Glutamatergic neuron (in vitro differentiated cells): ENCODE measurements at regions not wholly inside any gene's neighbourhood (a gene's known extent, or its start where the extent isn't known, plus 50 kb on each side); places are given as distances from the start of the nearest gene placed in this dataset.
"Not testable (repeated sequence)": the region's sequence is repeated elsewhere in the genome, so short reads cannot be mapped to it uniquely, and the experiment has no call there.

Experiments used
- DNase-seq: peaks from one replicate; pipeline ENCODE4 v3.0.0; 2022
- H3K27ac Mint-ChIP-seq: one replicate; pipeline ENCODE4 v1.8.0; 2020; ENCODE audit warnings: mild to moderate bottlenecking, mixed read lengths, inconsistent platforms; ENCODE audit not compliant: unreplicated experiment
- H3K27me3 Mint-ChIP-seq: one replicate; pipeline ENCODE4 v1.8.0; 2020; ENCODE audit warnings: mild to moderate bottlenecking, moderate library complexity, mixed read lengths, inconsistent platforms; ENCODE audit not compliant: unreplicated experiment
- H3K36me3 Mint-ChIP-seq: one replicate; pipeline ENCODE4 v1.8.0; 2020; ENCODE audit warnings: mild to moderate bottlenecking, mixed read lengths, inconsistent platforms; ENCODE audit not compliant: unreplicated experiment
- H3K4me1 Mint-ChIP-seq: one replicate; pipeline ENCODE4 v1.8.0; 2020; ENCODE audit warnings: mild to moderate bottlenecking, low read depth, mixed read lengths, inconsistent platforms; ENCODE audit not compliant: unreplicated experiment
- H3K4me3 Mint-ChIP-seq: one replicate; pipeline ENCODE4 v1.8.0; 2020; ENCODE audit warnings: mild to moderate bottlenecking, mixed read lengths, inconsistent platforms; ENCODE audit not compliant: unreplicated experiment
- H3K9me3 Mint-ChIP-seq: one replicate; pipeline ENCODE4 v1.8.0; 2020; ENCODE audit warnings: mild to moderate bottlenecking, moderate library complexity, mixed read lengths, inconsistent platforms; ENCODE audit not compliant: unreplicated experiment
- TF ChIP-seq, protein P1 (sequence below): fragments of 200-600 bp; sonication (generic); IDR thresholded peaks from one replicate; pipeline ENCODE4 v1.5.0; 2021; ENCODE audit not compliant: partially characterized antibody, unreplicated experiment

DNA sequence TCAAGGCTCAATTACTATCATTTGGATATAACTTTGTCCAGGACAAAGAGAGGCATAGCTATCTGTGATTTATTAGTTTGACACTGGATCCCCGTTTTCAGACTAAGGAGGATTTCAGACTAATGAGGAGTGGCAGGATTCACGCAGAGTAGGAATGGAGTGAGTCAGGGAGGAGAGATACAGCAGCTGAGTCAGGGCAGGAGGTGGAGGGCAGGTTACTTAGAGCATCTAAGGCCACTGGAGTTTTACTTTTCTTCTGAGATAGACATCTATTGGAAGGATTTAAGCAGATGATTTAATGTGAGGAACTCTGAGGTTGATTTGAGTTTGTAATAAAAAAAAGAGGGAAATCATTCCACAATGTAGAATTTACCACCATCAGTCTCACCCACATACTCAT, 110.6 kb downstream of the RPIA start:
- H3K36me3 Mint-ChIP-seq, H3K4me3 Mint-ChIP-seq, H3K9me3 Mint-ChIP-seq, H3K4me1 Mint-ChIP-seq, H3K27ac Mint-ChIP-seq, DNase-seq, H3K27me3 Mint-ChIP-seq: not testable (repeated sequence)

DNA sequence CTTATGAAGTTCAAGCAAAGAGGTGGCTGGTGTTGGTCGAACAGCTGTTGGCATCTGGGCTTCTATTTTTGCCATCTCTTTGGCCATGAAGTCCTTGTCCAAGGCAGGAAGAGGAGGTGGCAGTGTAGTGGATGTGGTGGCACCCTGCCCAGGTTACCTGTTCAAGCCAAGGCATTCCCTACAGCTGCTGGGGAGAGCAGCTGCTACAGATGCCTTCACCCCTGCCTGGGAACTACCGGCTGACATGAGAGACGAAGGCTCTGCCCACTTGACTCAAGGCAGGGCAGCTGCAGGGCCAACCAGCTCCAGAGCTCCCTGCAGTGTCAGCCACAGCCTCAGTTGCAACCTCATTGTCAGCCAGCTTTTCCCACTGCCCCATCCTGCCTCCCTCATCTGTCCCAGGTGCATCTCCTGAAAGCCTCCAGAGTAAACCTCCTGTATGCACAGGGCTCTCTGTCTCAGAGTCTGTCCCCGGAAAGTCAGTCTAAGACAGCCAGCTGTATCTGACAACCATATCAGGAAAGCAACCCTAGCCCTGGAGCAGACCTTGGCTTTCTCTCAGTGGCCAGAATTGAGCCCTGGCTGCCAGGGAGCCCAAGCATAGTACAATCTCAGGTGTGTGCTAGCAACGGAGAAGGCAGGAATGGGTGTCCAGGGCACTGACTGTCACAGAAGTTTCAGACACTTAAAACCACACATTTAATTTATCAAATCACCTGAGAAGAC, 115.9 kb downstream of the RPIA start:
- Mint-ChIP-seq H3K27ac (no peak overlapping the region), H3K4me1 (peaks cover 5% of the 10 kb centered on the region), H3K4me3 (no peak overlapping the region), H3K36me3 (peaks cover 4% of the 10 kb centered on the region), H3K27me3 (peaks cover 8% of the 10 kb centered on the region), H3K9me3 (peaks cover 9% of the 10 kb centered on the region)
- TF ChIP-seq, protein P1, sequence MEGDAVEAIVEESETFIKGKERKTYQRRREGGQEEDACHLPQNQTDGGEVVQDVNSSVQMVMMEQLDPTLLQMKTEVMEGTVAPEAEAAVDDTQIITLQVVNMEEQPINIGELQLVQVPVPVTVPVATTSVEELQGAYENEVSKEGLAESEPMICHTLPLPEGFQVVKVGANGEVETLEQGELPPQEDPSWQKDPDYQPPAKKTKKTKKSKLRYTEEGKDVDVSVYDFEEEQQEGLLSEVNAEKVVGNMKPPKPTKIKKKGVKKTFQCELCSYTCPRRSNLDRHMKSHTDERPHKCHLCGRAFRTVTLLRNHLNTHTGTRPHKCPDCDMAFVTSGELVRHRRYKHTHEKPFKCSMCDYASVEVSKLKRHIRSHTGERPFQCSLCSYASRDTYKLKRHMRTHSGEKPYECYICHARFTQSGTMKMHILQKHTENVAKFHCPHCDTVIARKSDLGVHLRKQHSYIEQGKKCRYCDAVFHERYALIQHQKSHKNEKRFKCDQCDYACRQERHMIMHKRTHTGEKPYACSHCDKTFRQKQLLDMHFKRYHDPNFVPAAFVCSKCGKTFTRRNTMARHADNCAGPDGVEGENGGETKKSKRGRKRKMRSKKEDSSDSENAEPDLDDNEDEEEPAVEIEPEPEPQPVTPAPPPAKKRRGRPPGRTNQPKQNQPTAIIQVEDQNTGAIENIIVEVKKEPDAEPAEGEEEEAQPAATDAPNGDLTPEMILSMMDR = no peak
- DNase-seq = no peak

DNA sequence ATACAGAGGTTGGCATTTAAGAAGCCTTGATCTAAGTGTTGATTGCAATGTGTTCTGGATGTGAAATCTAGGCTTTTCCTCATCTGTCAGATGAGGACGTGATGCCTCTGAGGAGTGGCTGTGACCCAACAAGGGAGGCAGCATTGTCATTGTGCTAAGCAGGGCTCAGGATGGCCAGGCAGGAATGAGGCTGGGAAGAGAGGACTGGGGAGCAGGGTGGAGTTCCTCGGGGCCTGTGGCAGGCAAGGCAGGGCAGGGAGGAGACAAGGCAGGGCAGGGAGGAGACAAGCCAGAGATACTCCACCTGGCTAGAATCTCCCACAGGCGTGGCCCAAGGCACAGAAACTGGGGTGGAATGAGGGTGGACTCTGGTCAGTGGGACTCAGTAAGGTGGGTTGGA, 116.6 kb downstream of the RPIA start:
- Mint-ChIP-seq H3K36me3 (peaks cover 8% of the 10 kb centered on the region), H3K27ac (no peak overlapping the region), H3K27me3 (peaks cover 8% of the 10 kb centered on the region), H3K4me3 (no peak overlapping the region), H3K4me1 (peaks cover 5% of the 10 kb centered on the region), H3K9me3 (peaks cover 12% of the 10 kb centered on the region)
- no peak for DNase-seq
- TF ChIP-seq, protein P1 = no peak

DNA sequence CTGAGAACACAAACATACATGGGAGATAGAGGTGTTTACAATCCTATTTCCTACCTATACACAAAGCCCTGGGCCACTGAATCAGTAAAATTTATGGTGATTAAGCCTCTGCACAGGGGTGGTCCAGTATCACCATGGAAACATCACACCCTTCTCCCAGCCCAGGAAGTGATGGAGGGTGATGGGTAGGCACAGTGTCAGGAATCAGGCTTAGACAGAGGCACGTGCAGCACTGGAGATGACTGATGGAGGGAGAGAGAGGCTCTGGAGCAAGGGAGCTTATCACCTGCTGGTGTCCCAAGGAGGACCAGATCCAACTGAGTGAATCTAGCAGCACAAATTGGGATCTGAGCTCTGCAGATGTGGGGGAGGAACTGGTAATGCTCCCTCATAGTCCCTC, 117.2 kb downstream of the RPIA start:
- TF ChIP-seq, protein P1 = no peak
- Mint-ChIP-seq H3K27ac (no peak overlapping the region), H3K36me3 (peaks cover 13% of the 10 kb centered on the region), H3K27me3 (peaks cover 8% of the 10 kb centered on the region), H3K4me1 (peaks cover 5% of the 10 kb centered on the region), H3K4me3 (no peak overlapping the region), H3K9me3 (peaks cover 12% of the 10 kb centered on the region)
- DNase-seq = no peak

DNA sequence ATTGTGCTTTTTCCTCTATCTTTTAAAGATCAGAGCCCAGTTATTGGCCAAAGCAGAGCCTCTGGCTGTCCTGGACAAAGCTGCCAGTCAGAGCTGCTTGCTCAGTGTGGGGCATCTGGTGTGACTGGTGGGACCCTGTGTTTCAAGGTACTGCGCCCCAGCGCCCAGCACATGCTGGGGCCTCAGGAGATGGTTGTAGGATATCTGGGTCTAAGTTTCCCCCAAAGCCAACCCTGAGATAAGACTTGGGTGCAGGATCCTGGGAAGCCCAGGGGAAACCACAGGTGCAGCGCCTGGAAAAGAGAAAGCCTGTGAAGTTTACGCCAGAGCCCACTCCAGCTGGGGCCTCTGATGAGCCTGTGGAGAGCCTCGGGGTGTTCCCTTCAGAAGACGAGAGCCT, 117.7 kb downstream of the RPIA start:
- H3K27me3 Mint-ChIP-seq = peaks cover 8% of the 10 kb centered on the region
- H3K4me3 Mint-ChIP-seq = no peak overlapping the region
- no peak overlapping the region for H3K27ac Mint-ChIP-seq
- H3K4me1 Mint-ChIP-seq = peaks cover 5% of the 10 kb centered on the region
- TF ChIP-seq, protein P1 = no peak
- no peak for DNase-seq
- H3K36me3 Mint-ChIP-seq = peaks cover 13% of the 10 kb centered on the region
- H3K9me3 Mint-ChIP-seq = peaks cover 12% of the 10 kb centered on the region
